ENCODE measurements at regions not wholly inside any gene's neighbourhood (a gene's known extent, or its start where the extent isn't known, plus 50 kb on each side); places are given as distances from the start of the nearest gene placed in this dataset.
A peak's percentile ranks its signal among the peaks of the same experiment; 100 is the strongest.

DNA sequence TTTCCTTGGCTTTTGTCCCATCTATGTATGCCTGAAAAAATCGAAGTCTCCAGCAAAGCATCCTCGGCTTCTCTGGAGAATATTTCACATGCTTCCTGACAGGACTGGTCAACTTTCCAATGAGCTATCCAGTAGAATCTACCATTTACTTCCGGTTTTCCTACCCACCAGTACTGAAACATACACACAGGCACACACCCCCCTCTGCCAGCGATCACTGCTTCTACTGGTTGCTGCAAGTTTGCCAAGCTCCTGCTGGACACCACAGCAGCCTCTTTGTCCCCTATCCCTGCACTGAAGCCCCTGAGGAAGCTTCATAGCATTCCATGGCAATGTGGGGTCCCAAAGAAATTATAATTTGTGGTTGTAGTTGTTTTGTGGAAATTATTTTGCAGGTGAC, 536.8 kb downstream of the MATN1 start:
- DNase-seq (ENCODE audit: low spot score in 2 of 2), result no peak
- H3K9me3 ChIP-seq, result no peaks in the 10 kb centered on the region
- in situ Hi-C loops (cut with MboI; ENCODE audit: low sequenced_read_pairs), result no loop called here
- no peaks in the 10 kb centered on the region for H3K27me3 ChIP-seq (ENCODE audit: low read depth)
- H3K36me3 ChIP-seq (replicated peaks), result no peaks in the 10 kb centered on the region
- H3K4me3 ChIP-seq, result no peak overlapping the region
- H3K4me1 ChIP-seq, result no peaks in the 10 kb centered on the region

- Histone ChIP-seq H3K27me3 (ENCODE audit: low read depth) (no peaks in the 10 kb centered on the region), H3K9me3 (no peaks in the 10 kb centered on the region), H3K36me3 (replicated peaks) (no peaks in the 10 kb centered on the region), H3K4me3 (no peak overlapping the region), H3K4me1 (no peaks in the 10 kb centered on the region)
- no peak for DNase-seq (ENCODE audit: low spot score in 2 of 2)
- in situ Hi-C loops (cut with MboI; ENCODE audit: low sequenced_read_pairs), result no loop called here
Observed at GRCh38 chr1:30185809-30186208, 537.6 kb downstream of the MATN1 start.

GRCh38 chr1:30185313-30185712, 538.1 kb downstream of the MATN1 start:
- Histone ChIP-seq H3K9me3 (no peaks in the 10 kb centered on the region), H3K4me3 (no peak overlapping the region), H3K4me1 (no peaks in the 10 kb centered on the region), H3K36me3 (replicated peaks) (no peaks in the 10 kb centered on the region), H3K27me3 (ENCODE audit: low read depth) (no peaks in the 10 kb centered on the region)
- in situ Hi-C loops (cut with MboI; ENCODE audit: low sequenced_read_pairs), result no loop called here
- no peak for DNase-seq (ENCODE audit: low spot score in 2 of 2)

- Histone ChIP-seq H3K9me3 (no peaks in the 10 kb centered on the region), H3K4me3 (no peak overlapping the region), H3K36me3 (replicated peaks) (no peaks in the 10 kb centered on the region), H3K27me3 (ENCODE audit: low read depth) (no peaks in the 10 kb centered on the region), H3K4me1 (no peaks in the 10 kb centered on the region)
- no peak for DNase-seq (ENCODE audit: low spot score in 2 of 2)
- in situ Hi-C loops (cut with MboI; ENCODE audit: low sequenced_read_pairs), result no loop called here
Observed at GRCh38 chr1:30184393-30185141, 538.8 kb downstream of the MATN1 start.

DNA sequence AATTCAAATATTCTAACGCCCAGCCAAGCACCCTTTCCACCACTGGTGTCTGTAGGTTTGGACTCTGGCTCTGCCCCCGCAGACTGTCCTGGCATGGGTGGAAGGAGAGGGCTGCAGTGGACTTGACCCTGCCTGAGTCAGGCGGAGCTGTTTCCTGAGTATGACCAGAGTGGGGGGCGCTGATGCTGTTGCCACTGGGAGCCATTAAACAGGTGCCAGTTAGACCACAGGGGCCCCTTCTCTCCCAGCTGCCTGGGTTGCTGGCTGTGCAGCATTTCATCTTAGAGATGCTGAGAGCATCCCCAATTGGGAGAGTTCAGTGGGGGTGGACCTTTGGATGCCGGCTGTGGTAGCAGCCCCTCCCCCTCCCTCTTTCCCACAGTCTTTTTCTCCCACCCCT, 539.5 kb downstream of the MATN1 start:
- in situ Hi-C loops (cut with MboI; ENCODE audit: low sequenced_read_pairs), result no loop called here
- Histone ChIP-seq H3K9me3 (no peaks in the 10 kb centered on the region), H3K36me3 (replicated peaks) (no peaks in the 10 kb centered on the region), H3K27me3 (ENCODE audit: low read depth) (no peaks in the 10 kb centered on the region), H3K4me3 (no peak overlapping the region), H3K4me1 (no peaks in the 10 kb centered on the region)
- DNase-seq (ENCODE audit: low spot score in 2 of 2), result no peak

- Histone ChIP-seq H3K36me3 (replicated peaks) (no peaks in the 10 kb centered on the region), H3K4me3 (no peak overlapping the region), H3K27me3 (ENCODE audit: low read depth) (no peaks in the 10 kb centered on the region), H3K9me3 (no peaks in the 10 kb centered on the region), H3K4me1 (no peaks in the 10 kb centered on the region)
- DNase-seq (ENCODE audit: low spot score in 2 of 2), result no peak
- in situ Hi-C loops (cut with MboI; ENCODE audit: low sequenced_read_pairs), result no loop called here
Observed at GRCh38 chr1:30183006-30183405, 540.4 kb downstream of the MATN1 start.

DNA sequence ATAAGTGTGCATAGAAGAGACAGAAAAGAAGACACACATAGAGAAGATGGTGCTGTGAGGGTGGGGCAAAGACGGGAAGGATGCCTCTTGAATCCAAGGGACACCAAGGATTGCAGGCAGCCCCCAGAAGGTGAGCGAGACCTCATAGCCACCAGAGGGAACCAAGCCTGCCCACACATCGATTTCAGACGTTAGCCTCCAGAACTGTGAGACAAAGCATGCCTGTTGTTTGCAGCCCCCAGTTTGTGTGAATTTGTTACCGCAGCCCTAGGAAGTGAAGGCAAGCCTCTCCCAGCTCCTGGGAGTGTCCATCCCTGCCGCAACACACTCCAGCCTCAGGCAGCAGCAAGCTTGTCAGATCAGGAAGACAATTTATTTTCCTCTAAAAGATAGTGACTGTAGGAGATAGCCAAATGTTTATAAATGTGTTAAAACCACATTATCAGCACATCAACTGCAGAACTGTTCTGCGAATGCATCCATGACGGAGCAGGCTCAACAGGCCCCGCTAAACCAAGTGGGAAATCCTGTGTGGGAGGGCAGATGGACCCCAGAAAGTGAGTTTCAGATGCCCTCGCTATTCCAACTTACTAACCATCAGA, 543.3 kb downstream of the MATN1 start:
- no peaks in the 10 kb centered on the region for H3K9me3 ChIP-seq
- in situ Hi-C loops (cut with MboI; ENCODE audit: low sequenced_read_pairs), result no loop called here
- H3K36me3 ChIP-seq (replicated peaks), result no peaks in the 10 kb centered on the region
- no peak for DNase-seq (ENCODE audit: low spot score in 2 of 2)
- 0 out of 2 replicates have a peak, but pooled peaks cover 11% of the 10 kb centered on the region for H3K27me3 ChIP-seq (ENCODE audit: low read depth)
- no peaks in the 10 kb centered on the region for H3K4me1 ChIP-seq
- H3K4me3 ChIP-seq, result no peak overlapping the region

DNA sequence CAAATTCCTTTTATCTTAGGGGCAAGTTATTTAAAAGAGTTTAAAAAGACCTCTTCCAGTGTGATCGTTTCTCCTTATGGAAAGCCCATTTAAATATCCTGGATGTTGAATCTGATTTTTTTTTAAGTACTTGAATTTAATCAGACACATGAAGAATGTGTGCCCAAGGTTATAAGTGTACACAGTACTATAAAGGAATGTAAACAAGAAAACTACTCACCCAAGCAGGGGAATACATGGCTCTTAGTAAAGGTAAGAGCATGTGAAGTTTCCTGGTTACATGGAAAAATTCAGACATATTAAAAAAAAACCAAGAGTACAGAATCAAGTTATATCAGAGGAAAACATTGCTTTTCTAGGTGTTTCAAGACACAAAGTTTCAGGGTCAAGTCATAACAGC, 546.9 kb downstream of the MATN1 start:
- Histone ChIP-seq H3K9me3 (no peaks in the 10 kb centered on the region), H3K36me3 (replicated peaks) (no peaks in the 10 kb centered on the region), H3K27me3 (ENCODE audit: low read depth) (0 out of 2 replicates have a peak, but pooled peaks cover 11% of the 10 kb centered on the region), H3K4me1 (no peaks in the 10 kb centered on the region), H3K4me3 (no peak overlapping the region)
- in situ Hi-C loops (cut with MboI; ENCODE audit: low sequenced_read_pairs), result no loop called here
- DNase-seq (ENCODE audit: low spot score in 2 of 2), result no peak

DNA sequence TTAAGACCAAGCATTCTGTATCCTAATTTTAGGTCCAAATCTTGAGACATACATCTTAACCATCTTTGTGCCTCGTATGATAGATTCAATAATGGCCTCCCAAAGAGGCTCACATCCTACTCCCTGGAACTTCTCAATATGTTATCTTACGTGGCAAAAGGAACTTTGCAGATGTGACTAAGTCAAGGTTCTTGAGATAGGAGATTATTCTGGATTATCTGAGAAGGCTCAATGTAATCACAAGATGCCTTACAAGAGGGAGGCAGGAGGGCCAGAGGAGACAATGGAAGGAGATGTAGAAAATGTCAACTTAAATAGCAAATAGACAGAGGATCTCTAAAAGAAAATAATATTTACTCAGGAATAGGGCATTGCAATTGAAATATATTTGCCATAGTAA, 548.9 kb downstream of the MATN1 start:
- Histone ChIP-seq H3K4me1 (no peaks in the 10 kb centered on the region), H3K9me3 (no peaks in the 10 kb centered on the region), H3K36me3 (replicated peaks) (no peaks in the 10 kb centered on the region), H3K4me3 (no peak overlapping the region), H3K27me3 (ENCODE audit: low read depth) (0 out of 2 replicates have a peak, but pooled peaks cover 11% of the 10 kb centered on the region)
- DNase-seq (ENCODE audit: low spot score in 2 of 2), result no peak
- in situ Hi-C loops (cut with MboI; ENCODE audit: low sequenced_read_pairs), result no loop called here

DNA sequence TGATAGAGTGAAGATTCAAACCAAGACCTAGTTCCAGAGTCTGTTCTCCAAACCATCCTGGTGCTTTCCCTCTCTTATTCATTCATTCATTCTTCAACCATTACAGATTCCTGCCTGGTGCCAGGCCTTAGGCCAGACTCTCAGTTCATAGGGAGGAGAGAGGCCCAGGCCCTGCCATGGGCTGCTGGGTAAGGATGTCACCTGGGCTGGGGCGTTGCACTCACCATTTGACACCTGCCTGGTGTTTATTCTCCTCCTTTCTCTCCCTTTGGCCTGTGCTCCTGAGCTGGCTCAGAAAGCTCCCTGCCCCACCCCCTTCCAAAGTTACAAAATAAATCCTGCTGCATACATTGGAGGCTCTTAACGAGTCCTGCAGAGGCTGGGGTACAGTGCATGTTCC, 549.8 kb downstream of the MATN1 start:
- no peak for DNase-seq (ENCODE audit: low spot score in 2 of 2)
- no peaks in the 10 kb centered on the region for H3K9me3 ChIP-seq
- H3K27me3 ChIP-seq (ENCODE audit: low read depth), result 0 out of 2 replicates have a peak, but pooled peaks cover 11% of the 10 kb centered on the region
- in situ Hi-C loops (cut with MboI; ENCODE audit: low sequenced_read_pairs), result no loop called here
- no peak overlapping the region for H3K4me3 ChIP-seq
- H3K36me3 ChIP-seq (replicated peaks), result no peaks in the 10 kb centered on the region
- no peaks in the 10 kb centered on the region for H3K4me1 ChIP-seq

DNA sequence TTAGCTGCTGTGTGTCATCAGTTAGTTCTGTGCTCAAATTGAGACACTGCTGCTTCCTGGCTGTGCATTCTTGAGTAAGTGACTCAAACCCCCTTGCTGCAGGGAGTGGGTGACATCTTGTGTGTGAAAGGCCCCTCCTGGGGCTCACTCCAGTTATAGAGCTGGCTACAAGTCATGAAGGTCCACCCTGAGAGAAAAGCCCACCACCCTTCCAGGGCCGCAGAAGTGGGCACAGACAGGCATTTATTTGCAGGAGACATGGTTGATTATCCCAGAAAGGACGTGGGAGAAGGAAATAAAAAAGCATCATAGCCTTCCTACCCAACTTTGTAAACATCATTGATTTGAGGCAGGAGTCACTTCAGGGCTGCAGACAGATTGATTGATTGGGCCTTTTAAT, 550.6 kb downstream of the MATN1 start:
- in situ Hi-C loops (cut with MboI; ENCODE audit: low sequenced_read_pairs), result no loop called here
- DNase-seq (ENCODE audit: low spot score in 2 of 2), result no peak
- Histone ChIP-seq H3K27me3 (ENCODE audit: low read depth) (0 out of 2 replicates have a peak, but pooled peaks cover 11% of the 10 kb centered on the region), H3K36me3 (replicated peaks) (no peaks in the 10 kb centered on the region), H3K9me3 (no peaks in the 10 kb centered on the region), H3K4me1 (no peaks in the 10 kb centered on the region), H3K4me3 (no peak overlapping the region)

DNA sequence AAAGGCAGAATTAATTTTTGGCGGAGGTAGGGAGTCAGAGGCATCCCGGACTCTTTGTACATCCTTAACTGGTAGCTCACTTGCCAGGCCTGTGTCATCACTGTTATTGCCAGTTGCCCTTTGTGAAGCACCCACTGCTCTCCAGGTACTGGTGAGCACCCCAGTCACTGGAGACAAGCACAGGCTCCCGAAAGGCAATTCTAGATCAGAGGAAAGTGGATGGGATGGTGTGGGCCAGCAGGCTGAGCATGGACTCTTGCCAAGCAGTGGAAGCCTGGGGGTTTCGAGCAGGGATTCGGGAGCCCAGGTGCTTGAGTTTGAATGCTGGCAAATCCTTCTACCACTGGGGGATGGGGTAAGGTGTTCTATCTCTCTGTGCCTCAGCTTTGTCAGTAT, 551.1 kb downstream of the MATN1 start:
- no peaks in the 10 kb centered on the region for H3K9me3 ChIP-seq
- in situ Hi-C loops (cut with MboI; ENCODE audit: low sequenced_read_pairs), result no loop called here
- no peaks in the 10 kb centered on the region for H3K4me1 ChIP-seq
- no peaks in the 10 kb centered on the region for H3K36me3 ChIP-seq (replicated peaks)
- DNase-seq (ENCODE audit: low spot score in 2 of 2), result no peak
- no peak overlapping the region for H3K4me3 ChIP-seq
- H3K27me3 ChIP-seq (ENCODE audit: low read depth), result 0 out of 2 replicates have a peak, but pooled peaks cover 11% of the 10 kb centered on the region

- Histone ChIP-seq H3K4me3 (no peak overlapping the region), H3K36me3 (replicated peaks) (no peaks in the 10 kb centered on the region), H3K9me3 (no peaks in the 10 kb centered on the region), H3K4me1 (no peaks in the 10 kb centered on the region), H3K27me3 (ENCODE audit: low read depth) (peaks cover 6% of the 10 kb centered on the region; the same call in 1 of the 2 replicates)
- in situ Hi-C loops (cut with MboI; ENCODE audit: low sequenced_read_pairs), result no loop called here
- peak in 1 of 2 experiments; percentile 40 for DNase-seq (ENCODE audit: low spot score in 2 of 2)
Observed at GRCh38 chr1:30171537-30172298, 551.7 kb downstream of the MATN1 start.

DNA sequence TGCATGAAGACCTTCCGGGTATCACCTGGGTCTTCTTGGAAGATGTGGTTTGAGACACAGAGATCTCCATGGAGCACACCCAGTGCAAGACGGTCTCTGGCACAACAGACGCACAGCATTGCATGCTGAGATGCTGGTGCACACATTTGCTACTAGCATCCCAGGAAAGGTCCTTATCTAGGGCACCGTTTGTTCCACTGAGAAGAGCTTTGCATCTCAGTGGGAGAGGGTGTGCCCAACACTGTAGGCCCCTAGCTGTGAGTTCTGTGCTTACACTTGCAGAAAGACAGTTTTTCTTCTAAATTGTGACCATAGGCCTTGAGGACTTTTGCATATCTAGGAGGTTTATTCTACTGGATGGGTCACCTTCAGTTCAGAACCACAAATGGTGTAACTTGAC, 554.1 kb downstream of the MATN1 start:
- Histone ChIP-seq H3K4me1 (no peaks in the 10 kb centered on the region), H3K4me3 (no peak overlapping the region), H3K27me3 (ENCODE audit: low read depth) (peaks cover 3% of the 10 kb centered on the region; the same call in 1 of the 2 replicates), H3K36me3 (replicated peaks) (no peaks in the 10 kb centered on the region), H3K9me3 (no peaks in the 10 kb centered on the region)
- in situ Hi-C loops (cut with MboI; ENCODE audit: low sequenced_read_pairs), result no loop called here
- DNase-seq (ENCODE audit: low spot score in 2 of 2), result no peak

Data from HAP-1 (cell line).